GM19351 (cell line): ENCODE measurements at regions not wholly inside any gene's neighbourhood (a gene's known extent, or its start where the extent isn't known, plus 50 kb on each side); places are given as distances from the start of the nearest gene placed in this dataset.

Experiments used
- ATAC-seq: cut with Tn5 transposase; IDR thresholded peaks from one replicate; pipeline ENCODE4 v1.9.1; 2021; ENCODE audit warnings: mild to moderate bottlenecking, moderate library complexity; ENCODE audit not compliant: unreplicated experiment

- ATAC-seq = no peak
These were observed 77.3 kb upstream of the UBAC2 start for GRCh38 chr13:99123101-99124045.

- ATAC-seq = no peak
These were observed 76.6 kb upstream of the UBAC2 start for GRCh38 chr13:99124046-99124400.

GRCh38 chr13:99124794-99125316 lies 75.8 kb upstream of the UBAC2 start:
- peak; percentile 80 for ATAC-seq

- no peak for ATAC-seq
These were observed 75.2 kb upstream of the UBAC2 start for GRCh38 chr13:99125326-99125915.

GRCh38 chr13:99126821-99127220 lies 73.8 kb upstream of the UBAC2 start:
- ATAC-seq = no peak

GRCh38 chr13:99129050-99129449 lies 71.6 kb upstream of the UBAC2 start:
- ATAC-seq = no peak

- ATAC-seq = no peak
These were observed 70.7 kb upstream of the UBAC2 start for GRCh38 chr13:99129951-99130350.

- ATAC-seq = no peak
These were observed 69.2 kb upstream of the UBAC2 start for GRCh38 chr13:99131410-99131809.

GRCh38 chr13:99132295-99132835 lies 68.3 kb upstream of the UBAC2 start:
- no peak for ATAC-seq

GRCh38 chr13:99133230-99133629 lies 67.4 kb upstream of the UBAC2 start:
- no peak for ATAC-seq

GRCh38 chr13:99133848-99134247 lies 66.8 kb upstream of the UBAC2 start:
- no peak for ATAC-seq

- ATAC-seq = no peak
These were observed 65.1 kb upstream of the UBAC2 start for GRCh38 chr13:99135591-99135990.

- no peak for ATAC-seq
These were observed 64.2 kb upstream of the UBAC2 start for GRCh38 chr13:99136427-99136954.

- ATAC-seq = no peak
These were observed 59.8 kb upstream of the UBAC2 start for GRCh38 chr13:99140831-99141230.

GRCh38 chr13:99143904-99144303 lies 56.8 kb upstream of the UBAC2 start:
- ATAC-seq = no peak

- ATAC-seq = peak; percentile 78
These were observed 56.3 kb upstream of the UBAC2 start for GRCh38 chr13:99144306-99144705.

- ATAC-seq = no peak
These were observed 55.2 kb upstream of the UBAC2 start for GRCh38 chr13:99145461-99145860.

GRCh38 chr13:99150575-99151361 lies 49.9 kb upstream of the UBAC2 start:
- ATAC-seq = no peak
